KMS-11 (cell line): ENCODE measurements at regions not wholly inside any gene's neighbourhood (a gene's known extent, or its start where the extent isn't known, plus 50 kb on each side); places are given as distances from the start of the nearest gene placed in this dataset.

Source experiments
- H2AFZ ChIP-seq: fragments of 200-600 bp; sonication (generic); 2 replicates; pipeline ENCODE4 v1.6.1; 2016; ENCODE audit warnings: antibody characterized with exemption, mixed run types, low read depth
- H3K27ac ChIP-seq: fragments of 200-600 bp; sonication (generic); 2 replicates; pipeline ENCODE4 v1.6.1; 2016; ENCODE audit warnings: mild to moderate bottlenecking, mixed run types
- H3K27me3 ChIP-seq: fragments of 200-600 bp; sonication (generic); 2 replicates; pipeline ENCODE4 v1.6.1; 2017; ENCODE audit warnings: mild to moderate bottlenecking, low read depth, mixed run types, moderate library complexity; ENCODE audit not compliant: insufficient read depth
- H3K36me3 ChIP-seq: fragments of 200-600 bp; sonication (generic); 2 replicates; pipeline ENCODE4 v1.6.1; 2017; ENCODE audit warnings: mild to moderate bottlenecking, mixed run types; ENCODE audit not compliant: insufficient read depth
- H3K4me1 ChIP-seq: fragments of 200-600 bp; sonication (generic); 2 replicates; pipeline ENCODE4 v1.6.1; 2016; ENCODE audit warnings: mild to moderate bottlenecking, low read depth, mixed run types; ENCODE audit not compliant: poor library complexity, severe bottlenecking
- H3K4me2 ChIP-seq: fragments of 200-600 bp; sonication (generic); 2 replicates; pipeline ENCODE4 v1.7.0; 2016; ENCODE audit warnings: mild to moderate bottlenecking, mixed run types
- H3K4me3 ChIP-seq: fragments of 200-600 bp; sonication (generic); IDR thresholded peaks from 2 replicates; pipeline ENCODE4 v1.6.1; 2017; ENCODE audit warnings: low read depth, low read length, mixed read lengths; ENCODE audit not compliant: insufficient read depth
- H3K79me2 ChIP-seq: fragments of 200-600 bp; sonication (generic); 2 replicates; pipeline ENCODE4 v1.6.1; 2016; ENCODE audit warnings: low read depth, mixed run types; ENCODE audit not compliant: insufficient read depth
- H3K9ac ChIP-seq: fragments of 200-600 bp; sonication (generic); 2 replicates; pipeline ENCODE4 v1.6.1; 2016; ENCODE audit warnings: mild to moderate bottlenecking, mixed run types
- H4K20me1 ChIP-seq: fragments of 200-600 bp; sonication (generic); 2 replicates; pipeline ENCODE4 v1.6.1; 2016; ENCODE audit warnings: mild to moderate bottlenecking, mixed run types; ENCODE audit not compliant: insufficient read depth
- TF ChIP-seq, protein P1 (sequence below): fragments of 200-600 bp; sonication (generic); conservative IDR thresholded peaks from 2 replicates; pipeline ENCODE4 v1.6.1; 2017; ENCODE audit warnings: low read depth, mild to moderate bottlenecking, antibody characterized with exemption, low read length, moderate library complexity, mixed read lengths

DNA sequence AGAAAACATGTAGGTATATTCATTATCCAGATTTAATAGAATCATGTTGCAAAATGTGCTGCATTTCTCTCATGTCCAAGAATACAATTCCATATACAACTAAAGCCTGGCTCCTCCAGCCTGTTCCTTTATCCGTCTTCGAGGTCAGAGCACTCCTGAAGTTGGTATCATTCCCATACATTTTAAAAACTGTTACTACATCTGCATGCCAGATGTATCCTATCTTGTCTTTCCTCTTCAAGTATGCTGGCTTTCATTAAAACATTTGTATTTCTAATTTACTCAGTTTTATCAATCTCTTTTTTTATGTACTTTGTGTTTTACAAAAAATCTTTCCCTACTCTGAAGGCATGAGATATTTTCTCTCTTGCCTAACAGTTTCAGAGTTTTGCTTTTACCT lies 536.6 kb upstream of the USP24 start:
- Histone ChIP-seq H3K4me3 (no peak overlapping the region), H3K9ac (no peak overlapping the region), H4K20me1 (no peaks in the 10 kb centered on the region), H3K4me2 (no peak overlapping the region), H3K36me3 (no peaks in the 10 kb centered on the region), H3K27ac (no peak overlapping the region), H3K4me1 (no peaks in the 10 kb centered on the region), H3K27me3 (no peaks in the 10 kb centered on the region), H3K79me2 (no peaks in the 10 kb centered on the region), H2AFZ (no peak overlapping the region)
- TF ChIP-seq, protein P1, sequence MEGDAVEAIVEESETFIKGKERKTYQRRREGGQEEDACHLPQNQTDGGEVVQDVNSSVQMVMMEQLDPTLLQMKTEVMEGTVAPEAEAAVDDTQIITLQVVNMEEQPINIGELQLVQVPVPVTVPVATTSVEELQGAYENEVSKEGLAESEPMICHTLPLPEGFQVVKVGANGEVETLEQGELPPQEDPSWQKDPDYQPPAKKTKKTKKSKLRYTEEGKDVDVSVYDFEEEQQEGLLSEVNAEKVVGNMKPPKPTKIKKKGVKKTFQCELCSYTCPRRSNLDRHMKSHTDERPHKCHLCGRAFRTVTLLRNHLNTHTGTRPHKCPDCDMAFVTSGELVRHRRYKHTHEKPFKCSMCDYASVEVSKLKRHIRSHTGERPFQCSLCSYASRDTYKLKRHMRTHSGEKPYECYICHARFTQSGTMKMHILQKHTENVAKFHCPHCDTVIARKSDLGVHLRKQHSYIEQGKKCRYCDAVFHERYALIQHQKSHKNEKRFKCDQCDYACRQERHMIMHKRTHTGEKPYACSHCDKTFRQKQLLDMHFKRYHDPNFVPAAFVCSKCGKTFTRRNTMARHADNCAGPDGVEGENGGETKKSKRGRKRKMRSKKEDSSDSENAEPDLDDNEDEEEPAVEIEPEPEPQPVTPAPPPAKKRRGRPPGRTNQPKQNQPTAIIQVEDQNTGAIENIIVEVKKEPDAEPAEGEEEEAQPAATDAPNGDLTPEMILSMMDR, result no peak

DNA sequence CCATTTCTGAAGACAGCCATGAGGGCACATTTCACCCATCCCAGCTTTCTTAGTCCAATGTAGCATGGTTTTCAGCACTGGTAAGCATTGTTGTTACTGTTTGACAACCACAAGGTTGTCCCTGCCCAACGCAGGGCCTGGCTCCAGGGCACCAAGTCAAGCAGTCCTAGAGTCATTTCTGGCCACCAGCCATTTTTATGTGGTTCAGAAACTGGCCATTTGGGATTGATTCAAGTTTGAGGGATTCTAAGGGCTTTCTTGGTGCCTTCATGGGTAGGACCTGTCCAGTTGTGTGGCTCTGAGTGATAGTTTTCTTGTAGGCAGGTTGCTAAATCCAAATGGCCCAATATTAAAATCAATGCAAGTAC lies 535.4 kb upstream of the USP24 start:
- H3K27ac ChIP-seq, result no peak overlapping the region
- no peaks in the 10 kb centered on the region for H3K4me1 ChIP-seq
- H3K36me3 ChIP-seq, result no peaks in the 10 kb centered on the region
- no peak overlapping the region for H3K4me3 ChIP-seq
- no peak overlapping the region for H3K9ac ChIP-seq
- H3K79me2 ChIP-seq, result no peaks in the 10 kb centered on the region
- TF ChIP-seq, protein P1, result no peak
- no peak overlapping the region for H2AFZ ChIP-seq
- no peak overlapping the region for H3K4me2 ChIP-seq
- H3K27me3 ChIP-seq, result no peaks in the 10 kb centered on the region
- H4K20me1 ChIP-seq, result no peaks in the 10 kb centered on the region

DNA sequence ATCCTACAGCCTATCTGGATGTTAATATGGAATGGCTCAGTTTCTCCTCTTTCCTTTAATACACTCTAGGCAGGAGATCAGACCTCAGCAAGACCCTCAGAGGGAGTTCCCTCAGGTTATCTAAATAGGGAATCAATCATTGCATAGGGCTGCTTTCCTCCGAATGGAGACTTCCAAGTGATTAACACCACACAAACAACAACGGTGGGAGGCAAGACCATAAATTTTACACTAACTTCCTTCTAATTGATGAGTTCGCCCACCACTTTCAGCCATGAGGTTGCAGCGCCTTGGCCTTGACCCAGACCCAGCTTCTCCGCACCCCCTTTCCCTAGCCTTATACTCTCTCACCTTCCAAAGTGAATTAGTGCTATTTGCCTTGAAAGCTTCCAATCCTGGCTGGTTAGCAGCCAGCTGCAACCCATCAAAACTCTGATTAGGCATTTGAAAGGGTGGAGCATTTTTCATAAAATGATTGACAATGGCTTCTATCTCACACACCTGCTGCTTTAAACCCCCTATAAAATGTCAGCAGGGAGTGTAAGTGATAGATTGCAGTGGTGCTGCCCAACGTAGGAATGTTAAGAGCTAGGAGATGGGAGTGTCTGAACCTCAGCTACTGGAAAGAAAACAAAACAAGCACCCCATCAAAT lies 534.9 kb upstream of the USP24 start:
- Histone ChIP-seq H3K36me3 (no peaks in the 10 kb centered on the region), H3K4me2 (no peak overlapping the region), H4K20me1 (no peaks in the 10 kb centered on the region), H3K4me1 (no peaks in the 10 kb centered on the region), H3K9ac (no peak overlapping the region), H3K27ac (no peak overlapping the region), H2AFZ (no peak overlapping the region), H3K4me3 (no peak overlapping the region), H3K79me2 (no peaks in the 10 kb centered on the region), H3K27me3 (no peaks in the 10 kb centered on the region)
- TF ChIP-seq, protein P1, result no peak

GRCh38 chr1:55747408-55747841 lies 532.3 kb upstream of the USP24 start:
- TF ChIP-seq, protein P1, result no peak
- H3K27ac ChIP-seq, result no peak overlapping the region

More at GRCh38 chr1:55747408-55747841, 532.3 kb upstream of the USP24 start:
- H3K9ac ChIP-seq, result no peak overlapping the region
- H3K79me2 ChIP-seq, result no peaks in the 10 kb centered on the region
- no peaks in the 10 kb centered on the region for H3K36me3 ChIP-seq
- H3K4me2 ChIP-seq, result no peak overlapping the region
- H4K20me1 ChIP-seq, result no peaks in the 10 kb centered on the region
- no peak overlapping the region for H2AFZ ChIP-seq
- H3K4me1 ChIP-seq, result no peaks in the 10 kb centered on the region
- no peak overlapping the region for H3K4me3 ChIP-seq
- H3K27me3 ChIP-seq, result no peaks in the 10 kb centered on the region
